ENCODE measurements at regions not wholly inside any gene's neighbourhood (a gene's known extent, or its start where the extent isn't known, plus 50 kb on each side); places are given as distances from the start of the nearest gene placed in this dataset.

DNA sequence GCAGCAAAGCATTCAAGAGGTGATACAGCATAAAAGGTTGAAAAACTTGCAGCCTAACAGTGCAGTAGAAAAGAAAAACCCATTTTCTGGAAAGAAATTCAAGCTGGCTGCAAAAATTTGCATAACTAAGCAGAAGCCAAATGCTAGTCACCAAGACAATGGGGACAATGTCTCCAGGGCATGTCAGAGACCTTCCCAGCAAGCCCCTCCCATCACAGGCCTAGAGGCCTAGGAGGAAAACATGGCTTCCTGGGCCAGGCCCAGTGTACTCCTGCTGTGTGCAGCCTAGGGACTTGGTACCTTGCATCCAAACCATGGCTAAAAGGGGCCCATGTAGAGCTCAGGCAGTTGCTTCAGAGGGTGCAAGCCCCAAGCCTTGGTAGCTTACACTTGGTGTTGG is 405.1 kb upstream of the CYRIA start:
- no peak for DNase-seq (ENCODE audit: low read depth in 2 of 2)

DNA sequence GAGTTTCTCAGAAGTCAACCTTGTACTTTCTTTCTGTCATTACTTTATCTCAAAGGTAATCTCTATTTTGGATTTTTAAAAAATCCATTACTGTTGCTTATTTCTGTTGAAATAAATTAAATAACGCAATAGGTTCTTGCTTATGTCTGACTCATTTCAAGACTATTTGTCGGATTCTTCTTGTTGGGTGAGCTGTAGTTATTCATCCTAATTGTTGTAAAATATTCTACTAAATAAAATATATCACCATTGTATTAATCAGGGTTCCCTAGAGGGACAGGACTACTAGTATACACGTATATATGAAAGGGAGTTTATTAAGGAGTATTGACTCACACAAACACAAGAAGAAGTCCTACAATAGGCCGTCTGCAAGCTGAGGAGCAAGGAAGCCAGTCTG is 403.9 kb upstream of the CYRIA start:
- DNase-seq (ENCODE audit: low read depth in 2 of 2), result no peak

DNA sequence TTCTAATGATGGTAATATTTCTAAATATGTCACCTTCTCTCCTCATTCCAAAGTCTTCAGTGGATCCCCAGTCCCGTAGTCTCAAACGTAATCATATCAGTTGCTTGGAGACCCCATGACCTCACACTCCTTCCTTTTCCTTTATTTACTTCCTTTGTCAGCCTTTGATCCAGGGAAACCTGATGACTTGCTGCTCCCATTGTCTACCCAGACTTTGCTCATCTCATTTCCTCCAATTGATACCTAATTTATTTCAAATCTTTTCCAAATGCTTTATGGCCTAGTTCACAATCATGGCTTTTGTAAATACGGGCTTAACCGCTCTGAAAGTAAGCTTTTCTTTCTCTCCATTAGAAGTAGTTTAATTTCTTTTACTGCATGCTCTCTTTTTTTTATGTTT is 402.4 kb upstream of the CYRIA start:
- no peak for DNase-seq (ENCODE audit: low read depth in 2 of 2)

DNA sequence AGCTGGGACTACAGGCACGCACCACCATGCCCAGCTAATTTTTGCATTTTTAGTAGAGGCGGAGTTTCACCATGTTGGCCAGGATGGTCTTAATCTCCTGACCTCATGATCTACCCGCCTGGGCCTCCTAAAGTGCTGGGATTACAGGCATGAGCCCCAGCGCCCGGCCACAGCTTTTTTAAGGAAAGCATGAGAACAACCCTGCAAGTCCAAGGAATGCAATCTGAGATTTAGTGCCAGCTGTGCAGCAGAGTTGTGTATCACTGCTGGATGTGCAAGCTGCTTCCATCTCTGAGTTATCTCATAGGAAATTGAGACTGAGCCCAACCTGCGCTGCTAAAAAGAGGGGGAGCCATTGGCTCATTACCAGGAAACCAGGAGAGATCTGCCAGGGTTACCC is 399.9 kb upstream of the CYRIA start:
- DNase-seq (ENCODE audit: low read depth in 2 of 2), result no peak

DNA sequence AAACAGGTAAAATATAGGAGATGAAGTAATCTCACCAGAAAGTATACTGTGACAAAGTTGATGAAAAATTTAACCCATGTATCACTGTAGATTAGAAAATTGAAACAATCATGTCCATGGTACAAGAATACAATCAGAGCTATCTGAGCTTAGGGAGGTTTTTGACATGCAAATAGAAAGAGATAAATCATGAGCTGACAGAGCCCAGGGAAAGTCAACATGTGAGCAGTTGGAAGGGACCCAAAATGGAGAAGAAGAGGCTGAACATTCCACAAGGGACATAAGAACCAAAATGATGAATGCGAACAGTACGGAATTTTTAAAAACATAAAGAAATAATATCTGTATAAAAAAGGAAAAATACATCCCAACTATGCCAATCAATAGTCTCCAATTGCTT is 395.4 kb upstream of the CYRIA start:
- DNase-seq (ENCODE audit: low read depth in 2 of 2), result no peak

DNA sequence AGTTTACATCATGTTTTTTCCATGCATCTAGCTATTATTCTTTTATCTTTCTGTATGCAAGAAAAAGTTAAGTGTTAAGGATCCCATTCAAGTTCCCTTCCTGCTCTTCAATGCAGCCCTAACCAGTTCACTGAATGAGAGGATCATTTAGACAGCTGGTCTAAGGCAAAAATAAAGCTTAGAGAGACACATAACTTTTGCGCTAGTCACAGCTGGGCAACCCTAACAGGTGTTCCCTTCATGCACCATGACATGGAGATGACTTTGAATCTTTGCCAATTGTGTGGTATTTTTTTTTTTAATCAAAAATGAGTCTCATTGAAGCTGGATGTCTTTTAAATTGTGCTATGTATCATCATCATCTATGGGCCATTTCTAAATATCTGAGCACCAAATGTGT is 393.8 kb upstream of the CYRIA start:
- DNase-seq (ENCODE audit: low read depth in 2 of 2), result no peak

DNA sequence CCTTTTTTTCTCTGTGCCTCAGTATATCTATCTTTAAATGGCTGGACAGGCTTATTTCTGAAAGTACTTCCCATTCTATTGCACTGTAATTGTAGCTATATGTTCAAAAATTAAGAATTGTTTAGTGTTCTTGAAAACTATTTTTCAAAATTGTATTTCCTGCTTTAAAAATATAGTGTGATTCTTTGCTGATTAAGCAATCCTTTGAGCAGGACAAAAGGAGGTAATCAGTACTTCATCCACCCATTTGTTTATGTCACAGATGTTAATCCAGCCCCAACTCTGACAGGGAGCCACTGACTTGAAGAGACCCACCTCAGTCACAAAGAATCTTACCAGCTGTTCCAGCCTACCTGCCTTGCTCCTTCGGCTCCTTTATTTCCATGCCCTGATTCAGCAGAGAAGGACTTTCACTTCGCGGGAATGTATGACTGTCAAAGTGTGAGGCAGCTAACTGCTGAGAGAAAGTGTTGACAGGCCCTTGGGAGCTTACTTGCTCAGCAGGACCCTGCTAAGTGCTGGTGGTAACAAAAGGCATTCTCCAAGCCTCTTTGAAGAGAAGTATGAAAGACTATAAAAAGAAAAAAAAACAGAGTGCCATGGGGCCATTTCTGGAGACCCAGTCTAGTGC is 393.3 kb upstream of the CYRIA start:
- DNase-seq (ENCODE audit: low read depth in 2 of 2), result no peak

DNA sequence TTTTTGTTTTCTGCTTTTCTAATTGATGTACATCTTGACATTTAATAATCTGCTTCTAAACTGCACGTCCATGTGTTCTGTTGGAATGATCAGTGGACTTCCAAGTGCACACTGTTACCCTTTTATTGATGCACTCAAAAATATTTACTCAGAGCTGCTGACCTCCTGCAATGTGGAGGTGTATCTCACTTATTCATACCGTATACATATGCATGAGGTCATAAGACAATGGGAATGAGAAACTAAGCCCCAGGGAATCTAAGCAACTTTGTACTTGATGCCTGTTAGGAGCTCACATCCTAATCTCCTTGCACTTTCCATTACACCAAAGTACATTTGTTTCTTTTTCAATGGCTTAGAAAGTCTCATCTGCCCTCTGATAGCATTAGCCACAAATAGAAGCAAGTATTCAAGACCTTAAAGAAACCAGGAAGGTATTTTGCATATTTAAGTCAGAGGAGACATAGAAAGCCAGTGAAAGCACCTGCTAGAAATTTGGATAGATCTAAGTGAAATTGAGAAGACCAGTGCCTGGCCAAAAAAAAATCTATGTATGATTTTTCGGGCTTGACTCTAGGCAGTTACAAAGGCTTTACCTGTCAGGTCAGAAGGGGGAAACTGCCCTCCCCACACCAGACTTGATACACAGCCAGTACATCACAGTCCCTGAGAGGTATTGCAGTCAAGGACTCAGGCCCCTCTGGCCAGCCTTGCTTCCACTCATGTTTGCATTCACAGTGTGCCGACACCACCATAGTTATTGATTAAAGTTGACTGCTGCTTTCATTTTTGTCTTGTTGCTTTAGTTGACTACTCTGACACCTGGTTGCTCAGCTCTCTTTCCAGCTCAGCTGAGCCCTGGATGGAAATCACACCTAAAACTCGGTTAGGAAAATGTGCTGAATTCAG is 391.7 kb upstream of the CYRIA start:
- DNase-seq (ENCODE audit: low read depth in 2 of 2), result no peak

DNA sequence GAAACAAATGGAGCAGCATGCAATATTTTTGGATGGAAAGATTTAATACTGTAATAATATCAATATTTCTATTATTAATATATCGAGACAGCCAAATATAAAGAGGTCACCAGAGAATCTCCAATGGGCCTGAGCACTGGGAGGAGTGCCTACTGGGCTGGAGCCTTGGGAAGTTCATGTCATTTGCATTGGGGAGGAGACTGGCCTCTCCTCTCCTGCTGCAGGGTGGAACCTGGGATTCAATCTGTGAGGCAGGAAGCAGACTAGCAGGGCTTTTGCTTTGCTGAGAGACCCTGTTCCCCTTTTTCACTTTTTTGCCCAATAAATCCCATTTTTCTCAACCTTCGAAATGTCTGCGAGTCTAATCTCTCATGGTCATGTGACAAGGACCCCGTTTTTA is 390.6 kb upstream of the CYRIA start:
- no peak for DNase-seq (ENCODE audit: low read depth in 2 of 2)

DNA sequence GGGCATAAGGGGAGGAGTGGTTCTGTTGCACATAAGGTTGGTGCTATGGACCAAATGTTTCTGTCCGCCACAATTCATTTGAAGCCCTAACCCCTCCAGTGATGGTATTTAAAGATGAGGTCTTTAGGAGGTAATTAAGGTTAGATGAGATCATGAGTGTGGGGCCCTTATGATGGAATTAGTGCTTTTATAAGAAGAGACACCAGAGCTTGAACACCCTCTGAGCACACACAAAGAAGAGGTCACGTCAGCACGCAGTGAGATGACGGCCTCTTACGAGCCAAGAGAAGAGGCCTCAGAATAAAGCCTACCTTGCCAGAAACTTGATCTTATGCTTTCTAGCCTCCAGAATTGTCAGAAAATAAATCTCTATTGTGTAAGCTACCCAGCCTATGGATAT is 386.4 kb upstream of the CYRIA start:
- DNase-seq (ENCODE audit: low read depth in 2 of 2), result no peak

DNA sequence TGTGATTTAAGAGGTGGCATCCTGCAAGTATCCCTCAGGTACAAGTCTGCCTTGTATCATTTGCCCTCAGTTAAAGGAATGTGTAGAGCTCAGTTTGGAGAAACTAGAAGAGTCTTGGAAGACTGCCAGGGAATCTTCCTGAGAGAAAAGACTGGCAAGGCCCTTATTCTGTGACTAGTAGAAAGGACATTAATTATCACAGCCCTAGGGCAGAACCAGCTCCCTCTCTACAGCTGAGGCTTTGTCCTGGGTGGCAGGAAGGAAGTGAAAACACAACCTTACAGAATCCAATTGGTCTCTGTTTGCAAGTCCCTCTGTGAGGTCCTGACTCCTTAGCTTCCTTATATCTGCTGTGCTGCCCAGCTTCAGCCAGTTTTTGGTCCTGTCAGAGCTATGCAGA is 385.9 kb upstream of the CYRIA start:
- DNase-seq (ENCODE audit: low read depth in 2 of 2), result no peak

DNA sequence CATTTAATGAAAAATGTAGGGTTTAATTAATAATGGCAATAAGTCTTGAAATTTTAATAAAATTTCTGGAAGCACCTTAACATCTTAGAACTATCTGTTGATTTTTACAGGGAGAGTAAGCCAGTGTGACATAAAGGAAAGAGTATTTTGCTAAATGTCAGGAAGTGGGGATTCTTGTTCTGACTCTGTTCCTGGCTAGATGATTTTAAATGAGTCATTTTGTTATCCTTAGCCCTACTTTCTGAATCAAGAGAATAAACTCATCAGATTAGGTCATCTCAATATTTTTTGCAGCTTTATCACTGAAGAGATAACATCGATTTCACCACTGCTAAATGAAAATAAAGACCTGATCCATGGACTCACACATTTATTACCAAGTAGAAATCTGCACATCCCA is 377.5 kb upstream of the CYRIA start:
- DNase-seq (ENCODE audit: low read depth in 2 of 2), result no peak

DNA sequence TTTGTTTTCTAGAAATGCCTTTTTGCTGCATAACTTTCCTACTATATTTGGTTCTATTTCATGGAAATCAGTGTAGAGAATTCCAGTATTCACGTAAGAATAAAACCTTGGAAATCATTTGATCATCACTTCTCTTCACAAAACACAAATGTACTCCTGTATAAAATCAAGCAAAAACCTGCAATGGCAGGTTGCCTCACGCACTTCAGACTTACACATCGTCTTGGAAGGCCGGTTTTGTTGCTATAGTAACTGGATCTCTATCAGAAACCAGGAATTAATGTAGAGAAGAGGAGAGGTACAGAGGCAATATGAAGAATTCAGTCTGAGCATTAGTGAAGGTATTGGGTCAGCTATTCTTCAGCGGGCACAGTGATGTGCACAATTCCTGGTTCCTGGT is 370.7 kb upstream of the CYRIA start:
- no peak for DNase-seq (ENCODE audit: low read depth in 2 of 2)

DNA sequence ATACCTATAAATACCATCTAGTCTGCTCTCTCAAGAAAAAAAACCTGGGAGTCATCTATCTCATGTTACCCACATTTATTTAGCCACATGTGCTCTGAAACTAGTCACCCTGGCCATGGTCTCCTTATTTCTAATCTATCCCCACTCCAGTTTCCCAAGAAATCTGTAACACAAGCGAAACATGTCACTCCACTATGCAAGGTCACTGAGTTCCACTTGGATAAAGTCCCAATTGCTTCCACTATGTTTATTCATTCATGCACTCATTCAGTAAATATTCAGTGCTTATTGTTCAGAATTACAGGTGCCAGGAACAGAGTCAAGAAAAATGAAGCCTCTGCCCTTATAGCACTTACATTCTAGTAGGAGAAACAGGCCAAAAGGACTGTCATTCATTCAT is 369.4 kb upstream of the CYRIA start:
- no peak for DNase-seq (ENCODE audit: low read depth in 2 of 2)

DNA sequence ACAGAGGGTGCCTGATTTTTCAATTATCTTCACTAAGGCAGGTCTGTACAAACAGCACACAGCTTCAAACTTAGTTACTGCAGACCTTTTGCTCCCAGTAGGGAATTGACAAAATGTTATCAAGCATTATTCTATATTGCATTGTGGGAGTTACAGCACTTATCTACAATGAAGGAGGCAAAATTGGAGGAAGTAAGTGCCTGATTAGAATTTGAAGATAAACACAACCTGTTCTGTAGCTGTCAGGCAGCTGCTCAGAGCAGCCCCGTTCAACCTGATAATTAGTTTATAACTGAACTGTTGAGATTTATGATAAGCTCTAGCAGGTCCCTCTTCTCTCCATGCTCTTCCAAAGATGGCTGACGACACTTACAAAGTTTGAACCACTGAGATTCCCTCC is 364.4 kb upstream of the CYRIA start:
- no peak for DNase-seq (ENCODE audit: low read depth in 2 of 2)

DNA sequence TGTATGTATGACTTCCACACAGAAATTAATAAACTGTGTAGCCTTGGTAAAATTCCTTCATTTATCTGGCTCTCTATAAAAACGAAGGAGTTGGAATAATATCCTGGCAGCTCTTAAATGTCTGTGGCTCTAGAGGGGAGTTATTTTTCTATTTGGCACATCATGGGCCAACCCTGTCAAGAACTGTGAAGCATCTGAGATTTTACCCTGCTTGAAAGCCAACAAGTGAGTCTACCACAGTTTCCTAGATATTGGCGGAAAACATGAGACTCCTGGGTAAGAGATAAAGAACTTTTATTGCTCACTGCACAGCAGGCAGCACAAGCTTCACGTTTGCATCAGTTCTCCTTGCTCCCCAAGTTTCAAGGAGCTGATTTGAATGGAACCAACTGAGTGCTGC is 346.7 kb upstream of the CYRIA start:
- DNase-seq (ENCODE audit: low read depth in 2 of 2), result no peak

DNA sequence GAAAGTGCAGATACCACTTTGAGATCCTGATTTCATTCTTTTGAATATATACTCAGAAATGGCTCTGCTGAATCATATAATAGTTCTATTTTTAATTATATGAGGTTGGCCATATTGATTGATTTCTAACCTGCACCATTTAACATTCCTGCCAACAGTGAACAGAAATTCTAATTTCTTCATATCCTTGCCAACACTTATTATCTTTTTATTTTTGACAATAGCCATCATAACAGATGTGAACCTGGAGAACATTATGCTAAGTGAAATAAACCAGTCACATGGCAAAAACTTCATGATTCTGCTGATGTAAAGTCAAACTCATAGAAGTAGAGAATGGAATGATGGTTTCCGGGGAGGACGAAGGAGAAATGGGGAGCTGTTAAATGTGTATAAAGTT is 344.5 kb upstream of the CYRIA start:
- DNase-seq (ENCODE audit: low read depth in 2 of 2), result no peak

DNA sequence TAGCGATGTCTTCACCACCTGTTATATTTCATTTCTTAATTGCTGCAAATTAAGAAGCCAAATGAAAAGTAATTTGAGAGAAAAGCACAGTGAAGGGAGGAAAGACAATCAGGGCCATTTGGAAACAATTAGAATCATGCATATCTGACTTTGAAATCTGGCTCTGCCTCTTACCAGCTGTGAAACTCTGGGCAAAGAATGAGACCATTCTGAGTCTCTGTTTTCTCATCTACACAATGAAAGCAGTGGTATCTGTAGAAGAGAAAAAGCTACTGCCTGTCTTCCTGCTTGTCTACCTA is 334.5 kb upstream of the CYRIA start:
- no peak for DNase-seq (ENCODE audit: low read depth in 2 of 2)

DNA sequence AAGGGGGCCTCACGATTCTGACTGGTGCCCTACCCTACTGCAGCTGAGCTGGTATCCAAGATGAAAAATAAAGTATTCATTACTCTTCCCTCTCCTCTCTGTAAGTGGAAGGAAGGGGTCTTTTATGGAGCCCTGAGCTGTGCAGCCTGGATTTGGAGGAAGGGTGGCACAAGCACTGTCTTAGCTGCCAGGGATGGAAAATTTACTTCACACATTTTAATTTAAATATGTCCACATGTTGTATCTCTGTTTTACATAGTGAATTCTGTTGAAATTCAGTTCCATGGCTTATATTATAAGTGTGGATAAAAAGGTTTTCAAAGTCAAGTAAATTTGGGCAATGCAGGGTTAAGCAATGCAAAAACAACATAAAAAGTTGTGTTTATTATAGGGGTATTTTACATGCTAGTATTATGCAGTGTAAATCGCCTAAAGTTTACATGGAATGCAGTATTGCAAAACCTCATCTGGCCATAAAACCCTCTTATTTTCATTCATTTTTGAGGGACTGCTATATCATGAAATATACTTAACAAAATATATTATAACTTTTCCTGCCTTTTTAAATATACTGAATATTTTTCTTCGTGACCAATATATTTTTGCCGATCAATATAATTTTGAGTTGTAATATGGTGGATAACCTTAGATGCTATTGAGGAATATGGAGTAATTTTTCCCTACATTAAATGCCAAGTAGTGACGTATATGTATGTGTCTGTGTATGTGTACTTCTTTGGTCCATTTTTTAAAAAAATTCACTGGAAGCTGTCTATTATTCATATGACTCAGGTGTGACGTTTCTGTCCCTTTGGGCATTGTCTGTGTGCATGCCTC is 333.9 kb upstream of the CYRIA start:
- DNase-seq (ENCODE audit: low read depth in 2 of 2), result no peak

DNA sequence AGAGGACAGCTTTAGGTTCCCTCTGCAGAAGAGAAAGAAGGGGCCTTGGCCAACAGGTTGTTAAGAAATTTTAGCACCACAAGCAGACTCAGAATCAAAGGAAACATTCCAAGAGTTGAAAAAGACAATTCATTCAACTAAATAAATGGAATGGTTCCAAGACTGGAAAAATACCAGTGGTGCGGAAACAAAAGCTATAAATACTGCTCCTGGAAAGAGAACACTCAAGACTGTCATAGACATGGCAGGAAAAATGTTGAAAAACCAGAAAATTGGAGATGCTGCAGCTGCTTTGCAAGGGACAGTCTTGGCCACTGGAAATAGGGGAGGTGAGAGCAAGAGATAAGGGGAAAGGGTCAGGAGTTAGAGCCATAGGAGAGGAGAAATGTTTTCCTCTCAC is 312.7 kb upstream of the CYRIA start:
- DNase-seq (ENCODE audit: low read depth in 2 of 2), result no peak

DNA sequence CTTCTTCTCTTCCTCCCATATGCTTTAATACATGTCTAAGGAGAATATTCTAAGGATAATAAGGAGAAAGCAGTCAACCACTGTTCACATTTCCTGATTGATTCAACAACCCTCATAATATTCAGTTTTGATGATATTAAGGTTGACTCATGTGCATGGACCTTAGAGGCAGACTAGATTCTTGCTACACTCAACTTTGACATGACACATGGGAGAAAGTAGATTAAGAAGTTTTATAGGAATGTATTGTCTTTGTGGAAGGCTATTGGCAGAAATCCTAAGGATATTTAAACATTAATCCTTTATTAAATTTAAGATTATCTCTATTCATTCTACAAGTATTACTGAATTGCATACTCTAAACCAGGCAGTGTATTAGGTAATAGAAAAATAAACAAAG is 309.1 kb upstream of the CYRIA start:
- no peak for DNase-seq (ENCODE audit: low read depth in 2 of 2)

DNA sequence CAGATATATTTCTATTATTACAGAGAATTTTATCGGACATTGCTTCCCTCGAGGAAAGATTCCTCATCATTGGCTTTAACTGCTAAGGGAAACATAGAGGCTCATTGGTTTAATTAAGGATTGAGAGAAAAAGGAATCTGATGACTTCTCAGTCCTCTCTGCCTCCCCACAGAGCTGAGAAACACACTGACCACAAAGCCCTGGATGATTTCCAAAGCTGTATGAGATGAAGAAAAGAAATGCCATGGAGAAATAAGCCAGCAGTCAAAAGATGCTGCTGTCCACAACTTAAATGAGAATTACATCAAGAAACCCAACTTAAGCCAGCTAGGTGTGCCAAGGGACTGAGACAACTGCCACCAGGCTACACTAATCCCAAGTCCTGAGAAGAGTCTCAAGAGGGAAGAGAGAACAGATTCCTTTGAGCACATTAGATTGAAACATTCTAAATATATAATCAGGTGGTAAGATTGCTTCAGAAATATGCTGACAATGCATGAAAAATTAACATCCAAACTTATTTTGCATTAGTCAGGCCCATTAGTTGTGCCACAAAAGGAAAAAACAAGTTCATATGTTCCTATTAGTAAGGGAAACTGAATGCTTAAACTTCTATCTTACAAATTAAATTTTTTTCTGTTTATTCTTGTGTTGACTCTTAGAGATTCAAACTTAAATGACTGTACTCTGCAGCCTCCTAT is 308.1 kb upstream of the CYRIA start:
- no peak for DNase-seq (ENCODE audit: low read depth in 2 of 2)

Measured in stimulated activated CD4-positive, alpha-beta T cell treated with anti-CD3 and anti-CD28 coated beads, Interleukin-1b, Interleukin-23, amount 100 ng/mL, for 1 hour (primary cell).